Activated CD4-positive, alpha-beta memory T cell treated with anti-CD3 and anti-CD28 coated beads for 36 hours (primary cell): ENCODE measurements at regions not wholly inside any gene's neighbourhood (a gene's known extent, or its start where the extent isn't known, plus 50 kb on each side); places are given as distances from the start of the nearest gene placed in this dataset.

ENCODE experiments used
- CTCF ChIA-PET: fragments of 350-600 bp; sonication (Branson Sonifier 250); formaldehyde crosslinking; loops from one replicate; lab custom pipeline; 2021; ENCODE audit warnings: antibody characterized with exemption, inconsistent platforms; lab: Charles Lee
- POLR2A ChIA-PET: fragments of 350-600 bp; sonication (Branson Sonifier 250); formaldehyde crosslinking; loops from one replicate; lab custom pipeline; 2021; ENCODE audit warnings: antibody characterized with exemption; lab: Charles Lee
- DNase-seq: peaks from one replicate; pipeline ENCODE4 v3.0.0-alpha.2; 2020
- H3K27ac Mint-ChIP-seq: one replicate; pipeline ENCODE4 v1.8.0; 2021; ENCODE audit warnings: mixed read lengths
- H3K27me3 Mint-ChIP-seq: one replicate; pipeline ENCODE4 v1.8.0; 2021; ENCODE audit warnings: mixed read lengths
- H3K36me3 Mint-ChIP-seq: one replicate; pipeline ENCODE4 v1.8.0; 2021; ENCODE audit warnings: mixed read lengths
- H3K4me1 Mint-ChIP-seq: one replicate; pipeline ENCODE4 v1.8.0; 2021; ENCODE audit warnings: low read depth, mixed read lengths
- H3K4me3 Mint-ChIP-seq: one replicate; pipeline ENCODE4 v1.8.0; 2021; ENCODE audit warnings: mild to moderate bottlenecking, mixed read lengths
- H3K9me3 Mint-ChIP-seq: one replicate; pipeline ENCODE4 v1.8.0; 2021; ENCODE audit warnings: mixed read lengths
- intact Hi-C: fragments of 100-400 bp; cut with micrococcal nuclease; formaldehyde crosslinking; loops from one replicate; pipeline ENCODE4 v1.15.1; 2023

GRCh38 chr2:15806801-15807417 is 133.4 kb upstream of the MYCN start:
- ChIA-PET POLR2A (no interaction called here), CTCF (no interaction called here)

GRCh38 chr2:15807418-15808203 is 132.7 kb upstream of the MYCN start:
- no peak overlapping the region for H3K27ac Mint-ChIP-seq
- ChIA-PET CTCF (no interaction called here), POLR2A (no interaction called here)
- intact Hi-C loops, result no loop called here
- H3K4me1 Mint-ChIP-seq, result no peaks in the 10 kb centered on the region
- no peaks in the 10 kb centered on the region for H3K36me3 Mint-ChIP-seq
- no peaks in the 10 kb centered on the region for H3K27me3 Mint-ChIP-seq
- H3K4me3 Mint-ChIP-seq, result no peak overlapping the region
- H3K9me3 Mint-ChIP-seq, result no peaks in the 10 kb centered on the region
- DNase-seq, result no peak

More at GRCh38 chr2:15806801-15807417, 133.4 kb upstream of the MYCN start:
- DNase-seq, result no peak
- intact Hi-C loops, result no loop called here
- no peak overlapping the region for H3K4me3 Mint-ChIP-seq
- H3K27me3 Mint-ChIP-seq, result no peaks in the 10 kb centered on the region
- H3K36me3 Mint-ChIP-seq, result no peaks in the 10 kb centered on the region
- H3K9me3 Mint-ChIP-seq, result no peaks in the 10 kb centered on the region
- H3K27ac Mint-ChIP-seq, result no peak overlapping the region
- no peaks in the 10 kb centered on the region for H3K4me1 Mint-ChIP-seq

GRCh38 chr2:15808204-15808910 is 132.0 kb upstream of the MYCN start:
- Mint-ChIP-seq H3K36me3 (no peaks in the 10 kb centered on the region), H3K27ac (no peak overlapping the region), H3K4me3 (no peak overlapping the region), H3K4me1 (no peaks in the 10 kb centered on the region), H3K9me3 (no peaks in the 10 kb centered on the region), H3K27me3 (no peaks in the 10 kb centered on the region)
- DNase-seq, result no peak
- intact Hi-C loops, result no loop called here
- ChIA-PET POLR2A (no interaction called here), CTCF (no interaction called here)

- Mint-ChIP-seq H3K27ac (no peak overlapping the region), H3K4me3 (no peak overlapping the region), H3K9me3 (no peaks in the 10 kb centered on the region), H3K4me1 (no peaks in the 10 kb centered on the region), H3K27me3 (no peaks in the 10 kb centered on the region), H3K36me3 (no peaks in the 10 kb centered on the region)
- intact Hi-C loops, result no loop called here
- no peak for DNase-seq
- ChIA-PET POLR2A (no interaction called here), CTCF (no interaction called here)
Measured at GRCh38 chr2:15808944-15809343, 131.4 kb upstream of the MYCN start.

- CTCF ChIA-PET, result no interaction called here
- Mint-ChIP-seq H3K9me3 (no peaks in the 10 kb centered on the region), H3K4me3 (no peak overlapping the region), H3K27ac (no peak overlapping the region), H3K36me3 (no peaks in the 10 kb centered on the region), H3K4me1 (no peaks in the 10 kb centered on the region), H3K27me3 (no peaks in the 10 kb centered on the region)
- intact Hi-C loops, result no loop called here
- DNase-seq, result no peak
- POLR2A ChIA-PET, result no interaction called here
Measured at GRCh38 chr2:15809404-15809803, 130.9 kb upstream of the MYCN start.

- POLR2A ChIA-PET, result no interaction called here
- CTCF ChIA-PET, result no interaction called here
- H3K27ac Mint-ChIP-seq, result no peak overlapping the region
Measured at GRCh38 chr2:15810477-15811150, 129.7 kb upstream of the MYCN start.

GRCh38 chr2:15811367-15811766 is 129.0 kb upstream of the MYCN start:
- no peak for DNase-seq
- H3K9me3 Mint-ChIP-seq, result no peaks in the 10 kb centered on the region
- H3K27me3 Mint-ChIP-seq, result peaks cover 3% of the 10 kb centered on the region
- ChIA-PET POLR2A (no interaction called here), CTCF (no interaction called here)
- no peaks in the 10 kb centered on the region for H3K4me1 Mint-ChIP-seq
- H3K27ac Mint-ChIP-seq, result no peak overlapping the region
- intact Hi-C loops, result no loop called here
- H3K4me3 Mint-ChIP-seq, result no peak overlapping the region
- H3K36me3 Mint-ChIP-seq, result no peaks in the 10 kb centered on the region

More at GRCh38 chr2:15810477-15811150, 129.7 kb upstream of the MYCN start:
- intact Hi-C loops, result no loop called here
- H3K36me3 Mint-ChIP-seq, result no peaks in the 10 kb centered on the region
- no peak overlapping the region for H3K4me3 Mint-ChIP-seq
- peaks cover 1% of the 10 kb centered on the region for H3K27me3 Mint-ChIP-seq
- DNase-seq, result no peak
- no peaks in the 10 kb centered on the region for H3K9me3 Mint-ChIP-seq
- H3K4me1 Mint-ChIP-seq, result no peaks in the 10 kb centered on the region

- H3K27me3 Mint-ChIP-seq, result peaks cover 6% of the 10 kb centered on the region
- no peak for DNase-seq
- intact Hi-C loops, result no loop called here
- H3K9me3 Mint-ChIP-seq, result no peaks in the 10 kb centered on the region
- H3K4me1 Mint-ChIP-seq, result no peaks in the 10 kb centered on the region
- ChIA-PET POLR2A (no interaction called here), CTCF (no interaction called here)
- no peaks in the 10 kb centered on the region for H3K36me3 Mint-ChIP-seq
- H3K27ac Mint-ChIP-seq, result no peak overlapping the region
- H3K4me3 Mint-ChIP-seq, result no peak overlapping the region
Measured at GRCh38 chr2:15812187-15812780, 128.1 kb upstream of the MYCN start.

GRCh38 chr2:15813481-15814266 is 126.7 kb upstream of the MYCN start:
- Mint-ChIP-seq H3K4me3 (no peak overlapping the region), H3K9me3 (no peaks in the 10 kb centered on the region), H3K27ac (no peak overlapping the region), H3K27me3 (peaks cover 14% of the 10 kb centered on the region), H3K36me3 (no peaks in the 10 kb centered on the region), H3K4me1 (no peaks in the 10 kb centered on the region)
- ChIA-PET CTCF (no interaction called here), POLR2A (no interaction called here)
- intact Hi-C loops, result no loop called here
- no peak for DNase-seq

- DNase-seq, result no peak
- no peak overlapping the region for H3K4me3 Mint-ChIP-seq
- no peak overlapping the region for H3K27ac Mint-ChIP-seq
- peaks cover 14% of the 10 kb centered on the region for H3K27me3 Mint-ChIP-seq
- intact Hi-C loops, result no loop called here
- POLR2A ChIA-PET, result no interaction called here
- H3K36me3 Mint-ChIP-seq, result no peaks in the 10 kb centered on the region
- H3K9me3 Mint-ChIP-seq, result no peaks in the 10 kb centered on the region
- H3K4me1 Mint-ChIP-seq, result no peaks in the 10 kb centered on the region
- CTCF ChIA-PET, result no interaction called here
Measured at GRCh38 chr2:15814403-15814802, 125.9 kb upstream of the MYCN start.

- ChIA-PET CTCF (no interaction called here), POLR2A (no interaction called here)
- no peak overlapping the region for H3K27ac Mint-ChIP-seq
- H3K36me3 Mint-ChIP-seq, result no peaks in the 10 kb centered on the region
- no peaks in the 10 kb centered on the region for H3K4me1 Mint-ChIP-seq
- DNase-seq, result no peak
- H3K27me3 Mint-ChIP-seq, result peaks cover 17% of the 10 kb centered on the region
- H3K4me3 Mint-ChIP-seq, result no peak overlapping the region
- no peaks in the 10 kb centered on the region for H3K9me3 Mint-ChIP-seq
- intact Hi-C loops, result no loop called here
Measured at GRCh38 chr2:15814946-15815345, 125.4 kb upstream of the MYCN start.
